HepG2 (cell line): ENCODE measurements at regions not wholly inside any gene's neighbourhood (a gene's known extent, or its start where the extent isn't known, plus 50 kb on each side); places are given as distances from the start of the nearest gene placed in this dataset.

Experiments
- ATAC-seq: fragments of 200-7000 bp; cut with Tn5 transposase; 3 replicates; pipeline ENCODE4 v1.9.1; 2020; ENCODE audit warnings: mild to moderate bottlenecking, moderate library complexity
- BruUV-seq: library from RNA; stranded (reverse); fragments of 400-500 nt; replicated peaks from 2 replicates; lab custom pipeline; 2021; lab: Mats Ljungman, UMichigan
- CTCF ChIA-PET: fragments of 300-600 bp; formaldehyde crosslinking; extraction: SDS; loops from one replicate; lab custom pipeline; 2021; ENCODE audit warnings: low total read pairs, inconsistent platforms, low intra/inter-chr PET ratio; lab: Yijun Ruan, JAX
- POLR2A ChIA-PET: fragments of 350-600 bp; sonication (Branson Sonifier 250); formaldehyde crosslinking; loops from one replicate; lab custom pipeline; 2020; ENCODE audit warnings: antibody characterized with exemption, inconsistent platforms; lab: Yijun Ruan, JAX
- DNase-seq: peaks from one replicate; pipeline ENCODE4 v3.0.0-alpha.2; 2015; ENCODE audit warnings: low spot score
- FAIRE-seq: peaks from 3 replicates; lab custom pipeline; 2011; peaks lifted over from hg19 to GRCh38; lab: Jason Lieb, UNC
- H2AFZ ChIP-seq: one replicate; pipeline ENCODE4 v1.6.1; 2011; ENCODE audit warnings: low read length, inconsistent platforms
- H3K27ac ChIP-seq: fragments of 300-600 bp; 3 replicates; pipeline ENCODE4 v1.8.0; 2011; ENCODE audit warnings: mixed run types, mild to moderate bottlenecking, mixed read lengths, low read length, inconsistent platforms; ENCODE audit not compliant: insufficient read depth; ENCODE audit errors: extremely low read length
- H3K27me3 ChIP-seq, 2 experiments: fragments of 200-600 bp in 1 of 2; 2 replicates in 1 of 2; 3 replicates in 1 of 2; pipeline versions ENCODE4 v1.6.0 to v1.8.0; 2011; ENCODE audit warnings: low read length in 2 of 2, mild to moderate bottlenecking in 2 of 2, moderate library complexity in 2 of 2, inconsistent platforms in 1 of 2; ENCODE audit not compliant: insufficient read depth in 2 of 2, control insufficient read depth in 1 of 2
- H3K36me3 ChIP-seq, 2 experiments: fragments of 200-600 bp in 1 of 2; replicated peaks in 1 of 2; 2 replicates in 1 of 2; 3 replicates in 1 of 2; pipeline versions ENCODE4 v1.5.1 to v1.8.0; 2011; ENCODE audit warnings: low read length in 2 of 2, inconsistent platforms in 1 of 2; ENCODE audit not compliant: insufficient read depth in 2 of 2, control insufficient read depth in 1 of 2
- H3K4me1 ChIP-seq: 2 replicates; pipeline ENCODE4 v1.5.1; 2012; ENCODE audit warnings: low read length, inconsistent platforms; ENCODE audit not compliant: insufficient read depth
- H3K4me2 ChIP-seq: 2 replicates; pipeline ENCODE4 v1.6.0; 2011; ENCODE audit warnings: low read depth, low read length, inconsistent platforms
- H3K4me3 ChIP-seq, 3 experiments: fragments of 200-600 bp in 1 of 3; sonication (generic), shearing (Covaris generic) in 1 of 3; replicated peaks in 1 of 3; 2 replicates each; pipeline ENCODE4 v1.5.1; 2011 to 2016; ENCODE audit warnings: low read length in 3 of 3, inconsistent platforms in 2 of 3, low read depth in 2 of 3, mild to moderate bottlenecking in 2 of 3, control low read depth in 1 of 3, mixed read lengths in 1 of 3; ENCODE audit not compliant: insufficient read depth in 1 of 3
- H3K79me2 ChIP-seq: one replicate; pipeline ENCODE4 v1.6.1; 2011; ENCODE audit warnings: low read length, inconsistent platforms; ENCODE audit not compliant: insufficient read depth
- H3K9ac ChIP-seq: 2 replicates; pipeline ENCODE4 v1.6.0; 2011; ENCODE audit warnings: mild to moderate bottlenecking, low read depth, low read length, inconsistent platforms; ENCODE audit not compliant: insufficient read depth
- H3K9me3 ChIP-seq: 2 replicates; pipeline ENCODE4 v1.5.1; 2012; ENCODE audit warnings: mild to moderate bottlenecking, low read length
- H4K20me1 ChIP-seq: 2 replicates; pipeline ENCODE4 v1.6.0; 2011; ENCODE audit warnings: inconsistent platforms, mild to moderate bottlenecking, low read length, moderate library complexity; ENCODE audit not compliant: insufficient read depth
- ATF1 ChIP-seq: IDR thresholded peaks from 2 replicates; pipeline ENCODE4 v1.6.1; 2016; ENCODE audit warnings: mild to moderate bottlenecking, control low read depth
- ATF7 ChIP-seq, 2 experiments: fragments of 450-650 bp in 1 of 2; sonication (generic) in 1 of 2; formaldehyde crosslinking in 1 of 2; IDR thresholded peaks; 2 replicates each; pipeline versions ENCODE4 v1.4.0 to v1.6.1; 2016 to 2020; ENCODE audit warnings: antibody characterized with exemption in 1 of 2, mild to moderate bottlenecking in 1 of 2, missing genetic modification reagents in 1 of 2
- NFE2L1 ChIP-seq: sonication (generic); formaldehyde crosslinking; IDR thresholded peaks from 2 replicates; pipeline ENCODE4 v1.4.0; 2020; ENCODE audit warnings: missing genetic modification reagents, mild to moderate bottlenecking, borderline replicate concordance
- RAD21 ChIP-seq: fragments of 450-650 bp; formaldehyde crosslinking; IDR thresholded peaks from 2 replicates; pipeline ENCODE4 v1.5.0; 2020; ENCODE audit warnings: mild to moderate bottlenecking
- SIN3A ChIP-seq: IDR thresholded peaks from 2 replicates; pipeline ENCODE4 v1.6.1; 2011; ENCODE audit warnings: low read depth, mild to moderate bottlenecking, control low read depth, low read length, borderline replicate concordance
- ZKSCAN1 ChIP-seq: fragments of 150-350 bp; IDR thresholded peaks from 2 replicates; pipeline ENCODE4 v1.6.1; 2014; ENCODE audit warnings: low read length
- ZNF547 ChIP-seq: sonication (generic); formaldehyde crosslinking; IDR thresholded peaks from 2 replicates; pipeline ENCODE4 v1.5.1; 2020; ENCODE audit warnings: mild to moderate bottlenecking, missing genetic modification reagents
- ZNF644 ChIP-seq: IDR thresholded peaks from 2 replicates; pipeline ENCODE4 v1.6.1; 2016; ENCODE audit warnings: low read depth
- ZNF652 ChIP-seq: IDR thresholded peaks from 2 replicates; pipeline ENCODE4 v1.6.1; 2016; ENCODE audit warnings: low read depth, borderline replicate concordance
- ZNF737 ChIP-seq: sonication (generic); formaldehyde crosslinking; IDR thresholded peaks from 2 replicates; pipeline ENCODE4 v1.5.0; 2020; ENCODE audit warnings: missing genetic modification reagents, mild to moderate bottlenecking, borderline replicate concordance
- ZNF768 ChIP-seq: sonication (generic); formaldehyde crosslinking; IDR thresholded peaks from 2 replicates; pipeline ENCODE4 v1.4.0; 2020; ENCODE audit warnings: missing genetic modification reagents
- WGBS: methylation state at CpG from one replicate; pipeline ENCODE4 v1.1.6; 2017; ENCODE audit warnings: low lambda C conversion rate; 5-methylcytosine and 5-hydroxymethylcytosine counted together
- in situ Hi-C: cut with HindIII; loops from 2 replicates; pipeline ENCODE4 v1.10.0; 2017; ENCODE audit warnings: low pct_unique_long_range_greater_than_20kb; ENCODE audit not compliant: extremely low pct_ligation_motif_present
- intact Hi-C: fragments of 100-400 bp; cut with micrococcal nuclease; formaldehyde crosslinking; loops from one replicate; pipeline ENCODE4 v1.10.0; 2022; ENCODE audit not compliant: unreplicated experiment
- TF ChIP-seq, protein P1 (sequence below): fragments of 450-650 bp; IDR thresholded peaks from 2 replicates; pipeline ENCODE4 v1.6.1; 2016
- TF ChIP-seq, protein P2 (sequence below): sonication (generic); formaldehyde crosslinking; IDR thresholded peaks from 2 replicates; pipeline ENCODE4 v1.4.0; 2020; ENCODE audit warnings: low read depth, mild to moderate bottlenecking, missing genetic modification reagents
- TF ChIP-seq, protein P3 (sequence below): sonication (generic); formaldehyde crosslinking; conservative IDR thresholded peaks from 2 replicates; pipeline ENCODE4 v1.8.1; 2023; ENCODE audit warnings: missing genetic modification reagents
- TF ChIP-seq, protein P4 (sequence below): sonication (generic); formaldehyde crosslinking; IDR thresholded peaks from 2 replicates; pipeline ENCODE4 v1.4.0; 2020; ENCODE audit warnings: low read depth, mild to moderate bottlenecking, missing genetic modification reagents
- TF ChIP-seq, protein P5 (sequence below): sonication (generic); formaldehyde crosslinking; IDR thresholded peaks from 2 replicates; pipeline ENCODE4 v1.4.0; 2020; ENCODE audit warnings: missing genetic modification reagents, mild to moderate bottlenecking, borderline replicate concordance

DNA sequence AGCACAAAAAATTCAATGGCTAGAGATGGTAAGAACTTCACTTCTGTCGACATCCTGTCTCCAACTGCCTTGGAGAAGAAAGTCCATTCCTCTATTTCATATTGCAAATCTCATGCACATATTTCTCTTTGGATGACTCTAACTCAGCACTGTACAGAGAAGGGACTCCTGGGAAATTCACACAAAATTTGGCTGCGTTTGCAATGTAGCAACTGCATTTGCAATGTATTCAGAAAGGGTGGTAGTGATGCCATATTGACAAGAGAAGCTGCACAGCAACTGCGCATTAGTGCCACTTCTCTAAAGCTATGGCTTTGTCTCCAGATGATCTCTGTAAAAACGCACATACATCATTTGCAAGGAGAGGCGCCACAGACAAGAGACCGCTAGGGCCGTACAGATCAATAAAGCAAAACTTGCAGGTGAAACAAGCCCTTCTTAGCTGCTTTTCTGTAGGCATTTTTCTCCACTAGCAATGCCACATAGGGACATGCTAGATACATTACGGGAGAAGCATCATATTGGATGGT is 389.5 kb downstream of the TCERG1L start (continued):
- TF ChIP-seq RAD21, result no peak

DNA sequence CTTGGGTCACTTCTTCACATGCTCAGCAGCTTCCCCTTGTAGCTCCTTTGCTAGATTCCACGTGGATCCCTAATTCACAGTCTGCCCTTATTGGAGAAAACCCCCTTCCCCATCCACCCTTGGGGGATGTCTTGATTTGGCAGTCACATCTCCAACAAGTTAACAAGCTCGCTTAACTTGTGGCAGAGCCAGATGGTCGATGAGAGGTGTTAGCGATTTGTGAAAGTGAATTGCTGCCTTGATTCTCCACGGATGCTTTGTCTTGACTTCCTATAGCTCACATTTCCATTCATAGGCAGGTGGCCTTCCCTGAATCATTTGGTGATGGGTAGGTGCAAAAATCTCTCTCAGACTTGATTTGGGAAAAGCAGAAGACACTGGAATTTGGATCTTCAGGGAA is 387.9 kb downstream of the TCERG1L start:
- ATAC-seq, result no peak
- 0% methylated on average over 5 of the region's 5 CpGs for WGBS
- intact Hi-C loops, result no loop called here
- BruUV-seq, result no TSS peak
- H3K4me1 ChIP-seq, result no peaks in the 10 kb centered on the region
- H3K9ac ChIP-seq, result no peak overlapping the region
- ChIA-PET CTCF (no interaction called here), POLR2A (no interaction called here)
- no peaks in the 10 kb centered on the region for H3K27me3 ChIP-seq
- in situ Hi-C loops, result no loop called here
- H3K9me3 ChIP-seq, result peaks cover 15% of the 10 kb centered on the region
- DNase-seq, result no peak
- no peak overlapping the region for H3K4me2 ChIP-seq
- no peak overlapping the region for H2AFZ ChIP-seq
- H4K20me1 ChIP-seq, result no peaks in the 10 kb centered on the region
- no peak overlapping the region for H3K4me3 ChIP-seq
- no peaks in the 10 kb centered on the region for H3K36me3 ChIP-seq
- H3K79me2 ChIP-seq, result no peaks in the 10 kb centered on the region
- no peak for FAIRE-seq
- H3K27ac ChIP-seq, result no peak overlapping the region
- TF ChIP-seq ZKSCAN1 (no peak), SIN3A (no peak), ZNF737 (CRISPR knock-in tag) (no peak), ATF1 (no peak), ZNF652 (CRISPR knock-in tag) (no peak), ZNF644 (CRISPR knock-in tag) (no peak), ZNF547 (CRISPR knock-in tag) (no peak), ZNF768 (CRISPR knock-in tag) (no peak), ATF7 (IDR thresholded peaks at IDR 0.05) (no peak), ATF7 (CRISPR knock-in tag; IDR thresholded peaks at IDR 0.05) (no peak), NFE2L1 (CRISPR knock-in tag) (no peak)
- TF ChIP-seq, protein P1, sequence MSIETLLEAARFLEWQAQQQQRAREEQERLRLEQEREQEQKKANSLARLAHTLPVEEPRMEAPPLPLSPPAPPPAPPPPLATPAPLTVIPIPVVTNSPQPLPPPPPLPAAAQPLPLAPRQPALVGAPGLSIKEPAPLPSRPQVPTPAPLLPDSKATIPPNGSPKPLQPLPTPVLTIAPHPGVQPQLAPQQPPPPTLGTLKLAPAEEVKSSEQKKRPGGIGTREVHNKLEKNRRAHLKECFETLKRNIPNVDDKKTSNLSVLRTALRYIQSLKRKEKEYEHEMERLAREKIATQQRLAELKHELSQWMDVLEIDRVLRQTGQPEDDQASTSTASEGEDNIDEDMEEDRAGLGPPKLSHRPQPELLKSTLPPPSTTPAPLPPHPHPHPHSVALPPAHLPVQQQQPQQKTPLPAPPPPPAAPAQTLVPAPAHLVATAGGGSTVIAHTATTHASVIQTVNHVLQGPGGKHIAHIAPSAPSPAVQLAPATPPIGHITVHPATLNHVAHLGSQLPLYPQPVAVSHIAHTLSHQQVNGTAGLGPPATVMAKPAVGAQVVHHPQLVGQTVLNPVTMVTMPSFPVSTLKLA, result no peak
- TF ChIP-seq, protein P2, sequence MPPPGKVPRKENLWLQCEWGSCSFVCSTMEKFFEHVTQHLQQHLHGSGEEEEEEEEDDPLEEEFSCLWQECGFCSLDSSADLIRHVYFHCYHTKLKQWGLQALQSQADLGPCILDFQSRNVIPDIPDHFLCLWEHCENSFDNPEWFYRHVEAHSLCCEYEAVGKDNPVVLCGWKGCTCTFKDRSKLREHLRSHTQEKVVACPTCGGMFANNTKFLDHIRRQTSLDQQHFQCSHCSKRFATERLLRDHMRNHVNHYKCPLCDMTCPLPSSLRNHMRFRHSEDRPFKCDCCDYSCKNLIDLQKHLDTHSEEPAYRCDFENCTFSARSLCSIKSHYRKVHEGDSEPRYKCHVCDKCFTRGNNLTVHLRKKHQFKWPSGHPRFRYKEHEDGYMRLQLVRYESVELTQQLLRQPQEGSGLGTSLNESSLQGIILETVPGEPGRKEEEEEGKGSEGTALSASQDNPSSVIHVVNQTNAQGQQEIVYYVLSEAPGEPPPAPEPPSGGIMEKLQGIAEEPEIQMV (CRISPR knock-in tag), result no peak
- TF ChIP-seq, protein P3, sequence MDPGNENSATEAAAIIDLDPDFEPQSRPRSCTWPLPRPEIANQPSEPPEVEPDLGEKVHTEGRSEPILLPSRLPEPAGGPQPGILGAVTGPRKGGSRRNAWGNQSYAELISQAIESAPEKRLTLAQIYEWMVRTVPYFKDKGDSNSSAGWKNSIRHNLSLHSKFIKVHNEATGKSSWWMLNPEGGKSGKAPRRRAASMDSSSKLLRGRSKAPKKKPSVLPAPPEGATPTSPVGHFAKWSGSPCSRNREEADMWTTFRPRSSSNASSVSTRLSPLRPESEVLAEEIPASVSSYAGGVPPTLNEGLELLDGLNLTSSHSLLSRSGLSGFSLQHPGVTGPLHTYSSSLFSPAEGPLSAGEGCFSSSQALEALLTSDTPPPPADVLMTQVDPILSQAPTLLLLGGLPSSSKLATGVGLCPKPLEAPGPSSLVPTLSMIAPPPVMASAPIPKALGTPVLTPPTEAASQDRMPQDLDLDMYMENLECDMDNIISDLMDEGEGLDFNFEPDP, result no peak
- TF ChIP-seq, protein P4, sequence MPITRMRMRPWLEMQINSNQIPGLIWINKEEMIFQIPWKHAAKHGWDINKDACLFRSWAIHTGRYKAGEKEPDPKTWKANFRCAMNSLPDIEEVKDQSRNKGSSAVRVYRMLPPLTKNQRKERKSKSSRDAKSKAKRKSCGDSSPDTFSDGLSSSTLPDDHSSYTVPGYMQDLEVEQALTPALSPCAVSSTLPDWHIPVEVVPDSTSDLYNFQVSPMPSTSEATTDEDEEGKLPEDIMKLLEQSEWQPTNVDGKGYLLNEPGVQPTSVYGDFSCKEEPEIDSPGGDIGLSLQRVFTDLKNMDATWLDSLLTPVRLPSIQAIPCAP, result no peak
- TF ChIP-seq, protein P5, sequence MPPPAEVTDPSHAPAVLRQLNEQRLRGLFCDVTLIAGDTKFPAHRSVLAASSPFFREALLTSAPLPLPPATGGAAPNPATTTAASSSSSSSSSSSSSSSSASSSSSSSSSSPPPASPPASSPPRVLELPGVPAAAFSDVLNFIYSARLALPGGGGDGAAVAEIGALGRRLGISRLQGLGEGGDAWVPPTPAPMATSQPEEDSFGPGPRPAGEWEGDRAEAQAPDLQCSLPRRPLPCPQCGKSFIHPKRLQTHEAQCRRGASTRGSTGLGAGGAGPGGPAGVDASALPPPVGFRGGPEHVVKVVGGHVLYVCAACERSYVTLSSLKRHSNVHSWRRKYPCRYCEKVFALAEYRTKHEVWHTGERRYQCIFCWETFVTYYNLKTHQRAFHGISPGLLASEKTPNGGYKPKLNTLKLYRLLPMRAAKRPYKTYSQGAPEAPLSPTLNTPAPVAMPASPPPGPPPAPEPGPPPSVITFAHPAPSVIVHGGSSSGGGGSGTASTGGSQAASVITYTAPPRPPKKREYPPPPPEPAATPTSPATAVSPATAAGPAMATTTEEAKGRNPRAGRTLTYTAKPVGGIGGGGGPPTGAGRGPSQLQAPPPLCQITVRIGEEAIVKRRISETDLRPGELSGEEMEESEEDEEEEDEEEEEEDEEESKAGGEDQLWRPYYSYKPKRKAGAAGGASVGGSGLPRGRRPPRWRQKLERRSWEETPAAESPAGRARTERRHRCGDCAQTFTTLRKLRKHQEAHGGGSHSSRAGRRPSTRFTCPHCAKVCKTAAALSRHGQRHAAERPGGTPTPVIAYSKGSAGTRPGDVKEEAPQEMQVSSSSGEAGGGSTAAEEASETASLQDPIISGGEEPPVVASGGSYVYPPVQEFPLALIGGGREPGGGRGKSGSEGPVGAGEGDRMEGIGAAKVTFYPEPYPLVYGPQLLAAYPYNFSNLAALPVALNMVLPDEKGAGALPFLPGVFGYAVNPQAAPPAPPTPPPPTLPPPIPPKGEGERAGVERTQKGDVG (CRISPR knock-in tag), result no peak
